ENCODE measurements at regions not wholly inside any gene's neighbourhood (a gene's known extent, or its start where the extent isn't known, plus 50 kb on each side); places are given as distances from the start of the nearest gene placed in this dataset.

GRCh38 chr11:111039982-111040381 lies 205.5 kb upstream of the POU2AF2 start:
- no peak for TF ChIP-seq POLR2A (IDR thresholded peaks at IDR 0.05)
- TF ChIP-seq CTCF (IDR thresholded peaks at IDR 0.05) = no peak
- TF ChIP-seq POLR2AphosphoS5 (IDR thresholded peaks at IDR 0.05) = no peak
- H3K27ac ChIP-seq = no peak overlapping the region
- no peak for DNase-seq (ENCODE audit: low spot score)
- intact Hi-C loops (cut with DNase I) = loop anchor here (10.0 kb wide), 1 partner anchor 845 kb away; no protein-coding TSS in a partner anchor
- H3K36me3 ChIP-seq = no peaks in the 10 kb centered on the region
- 87% methylated on average over 3 of the region's 3 CpGs for WGBS
- H3K9me3 ChIP-seq = no peaks in the 10 kb centered on the region
- no peak overlapping the region for H3K4me3 ChIP-seq
- no peaks in the 10 kb centered on the region for H3K4me1 ChIP-seq (replicated peaks)
- no peaks in the 10 kb centered on the region for H3K27me3 ChIP-seq (replicated peaks; ENCODE audit: insufficient read depth)

DNA sequence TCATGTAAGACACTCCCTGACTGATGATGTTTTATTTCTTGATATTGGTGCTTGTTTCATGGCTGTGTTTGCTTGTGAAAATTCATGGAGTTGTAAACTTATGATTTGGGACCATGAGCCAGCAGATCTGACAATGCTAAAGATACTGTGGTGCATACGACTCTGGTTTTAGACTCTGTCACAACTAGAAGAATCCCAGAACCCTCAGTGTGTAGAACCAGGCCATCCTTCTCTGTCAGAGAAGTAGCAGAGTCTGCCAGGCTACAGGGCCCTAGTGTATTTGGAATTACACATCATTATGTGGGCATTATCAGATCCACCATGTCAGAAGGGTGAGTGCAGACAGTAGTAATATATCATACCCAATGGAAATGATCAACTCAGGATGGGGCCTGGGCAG lies 209.8 kb upstream of the POU2AF2 start:
- TF ChIP-seq CTCF (IDR thresholded peaks at IDR 0.05) = no peak
- no peak for TF ChIP-seq POLR2A (IDR thresholded peaks at IDR 0.05)
- no peak for TF ChIP-seq POLR2AphosphoS5 (IDR thresholded peaks at IDR 0.05)
- Histone ChIP-seq H3K4me3 (no peak overlapping the region), H3K27ac (no peak overlapping the region), H3K36me3 (no peaks in the 10 kb centered on the region), H3K4me1 (replicated peaks) (no peaks in the 10 kb centered on the region), H3K9me3 (no peaks in the 10 kb centered on the region), H3K27me3 (replicated peaks; ENCODE audit: insufficient read depth) (no peaks in the 10 kb centered on the region)
- intact Hi-C loops (cut with DNase I) = loop anchor here (10.0 kb wide), 1 partner anchor 841 kb away; no protein-coding TSS in a partner anchor
- 79% methylated on average over 1 of the region's 1 CpG for WGBS
- DNase-seq (ENCODE audit: low spot score) = no peak

DNA sequence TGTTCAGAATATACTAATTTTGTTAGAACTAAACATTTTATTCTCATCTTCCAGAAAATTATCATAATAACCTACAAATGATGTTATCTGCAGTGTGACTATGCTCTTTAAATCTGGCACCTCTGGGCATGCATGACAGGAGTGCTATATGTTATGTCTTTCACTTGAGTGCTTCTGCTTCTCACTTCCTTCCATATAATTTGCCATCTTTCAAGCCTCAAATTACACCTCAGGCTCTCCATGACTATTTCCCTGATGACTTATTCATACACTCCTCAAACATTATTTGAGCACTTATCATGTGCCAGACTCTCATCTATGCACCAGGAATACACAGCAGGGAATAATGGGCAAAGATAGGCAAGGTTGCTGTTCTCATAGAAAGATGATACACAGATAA lies 219.3 kb upstream of the POU2AF2 start:
- Histone ChIP-seq H3K9me3 (no peaks in the 10 kb centered on the region), H3K4me3 (no peak overlapping the region), H3K36me3 (no peaks in the 10 kb centered on the region), H3K4me1 (replicated peaks) (no peaks in the 10 kb centered on the region), H3K27ac (no peak overlapping the region), H3K27me3 (replicated peaks; ENCODE audit: insufficient read depth) (no peaks in the 10 kb centered on the region)
- no peak for DNase-seq (ENCODE audit: low spot score)
- TF ChIP-seq POLR2AphosphoS5 (IDR thresholded peaks at IDR 0.05) (no peak), POLR2A (IDR thresholded peaks at IDR 0.05) (no peak), CTCF (IDR thresholded peaks at IDR 0.05) (no peak)
- intact Hi-C loops (cut with DNase I) = no loop called here

- no peaks in the 10 kb centered on the region for H3K4me1 ChIP-seq (replicated peaks)
- 86% methylated on average over 5 of the region's 5 CpGs for WGBS
- no peak overlapping the region for H3K27ac ChIP-seq
- TF ChIP-seq POLR2AphosphoS5 (IDR thresholded peaks at IDR 0.05) = no peak
- no peaks in the 10 kb centered on the region for H3K9me3 ChIP-seq
- no peak overlapping the region for H3K4me3 ChIP-seq
- intact Hi-C loops (cut with DNase I) = no loop called here
- no peaks in the 10 kb centered on the region for H3K36me3 ChIP-seq
- no peaks in the 10 kb centered on the region for H3K27me3 ChIP-seq (replicated peaks; ENCODE audit: insufficient read depth)
- DNase-seq (ENCODE audit: low spot score) = no peak
These were observed 224.4 kb upstream of the POU2AF2 start for GRCh38 chr11:111021131-111021530.

GRCh38 chr11:111019871-111020670 lies 225.5 kb upstream of the POU2AF2 start:
- Histone ChIP-seq H3K36me3 (no peaks in the 10 kb centered on the region), H3K27ac (no peak overlapping the region), H3K4me1 (replicated peaks) (no peaks in the 10 kb centered on the region), H3K27me3 (replicated peaks; ENCODE audit: insufficient read depth) (no peaks in the 10 kb centered on the region), H3K4me3 (no peak overlapping the region), H3K9me3 (no peaks in the 10 kb centered on the region)
- no peak for TF ChIP-seq POLR2A (IDR thresholded peaks at IDR 0.05)
- no peak for TF ChIP-seq POLR2AphosphoS5 (IDR thresholded peaks at IDR 0.05)
- TF ChIP-seq CTCF (IDR thresholded peaks at IDR 0.05) = no peak
- no peak for DNase-seq (ENCODE audit: low spot score)
- WGBS = 64% methylated on average over 10 of the region's 10 CpGs
- intact Hi-C loops (cut with DNase I) = no loop called here
